Mesothelial cell of epicardium (in vitro differentiated cells): ENCODE measurements at regions not wholly inside any gene's neighbourhood (a gene's known extent, or its start where the extent isn't known, plus 50 kb on each side); places are given as distances from the start of the nearest gene placed in this dataset.

Experiments used
- DNase-seq, 2 experiments: peaks; one replicate each; pipeline ENCODE4 v3.0.0; 2021; ENCODE audit warnings: low spot score in 2 of 2; ENCODE audit not compliant: unreplicated experiment in 2 of 2
- H3K27ac Mint-ChIP-seq: 2 replicates; pipeline ENCODE4 v1.8.0; 2021; ENCODE audit warnings: mixed read lengths
- H3K27me3 Mint-ChIP-seq: 2 replicates; pipeline ENCODE4 v1.8.0; 2021; ENCODE audit warnings: low read depth, mixed read lengths
- H3K36me3 Mint-ChIP-seq: 2 replicates; pipeline ENCODE4 v1.8.0; 2021; ENCODE audit warnings: mixed read lengths
- H3K4me1 Mint-ChIP-seq: 2 replicates; pipeline ENCODE4 v1.8.0; 2021; ENCODE audit warnings: mixed read lengths
- H3K4me3 Mint-ChIP-seq: 2 replicates; pipeline ENCODE4 v1.8.0; 2021; ENCODE audit warnings: mild to moderate bottlenecking, moderate library complexity, mixed read lengths
- H3K9me3 Mint-ChIP-seq: 2 replicates; pipeline ENCODE4 v1.8.0; 2021; ENCODE audit warnings: mixed read lengths
- TF ChIP-seq, protein P1 (sequence below): fragments of 200-600 bp; sonication (generic); IDR thresholded peaks from one replicate; pipeline ENCODE4 v1.5.0; 2021; ENCODE audit warnings: antibody characterized with exemption; ENCODE audit not compliant: unreplicated experiment

DNA sequence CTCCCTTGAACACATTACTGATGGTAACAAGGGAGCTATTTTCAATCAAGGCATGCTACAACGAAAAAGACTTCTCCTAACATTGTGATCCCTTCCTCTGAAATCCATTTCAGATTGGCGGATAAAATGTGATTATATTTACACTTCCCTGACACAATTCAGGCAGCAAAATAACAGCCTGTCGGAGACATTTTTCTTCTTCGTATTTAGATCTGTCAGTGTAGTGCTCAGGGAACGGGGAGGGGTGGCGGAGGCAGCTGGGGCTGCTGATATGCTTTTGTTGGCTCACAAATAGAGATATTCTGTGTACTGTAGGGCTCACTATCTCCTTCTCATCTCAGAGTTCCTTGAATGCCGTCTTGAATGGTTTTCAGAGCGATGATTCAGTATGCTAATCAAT is 1261.7 kb upstream of the AUTS2 start:
- no peaks in the 10 kb centered on the region for H3K36me3 Mint-ChIP-seq
- TF ChIP-seq, protein P1, sequence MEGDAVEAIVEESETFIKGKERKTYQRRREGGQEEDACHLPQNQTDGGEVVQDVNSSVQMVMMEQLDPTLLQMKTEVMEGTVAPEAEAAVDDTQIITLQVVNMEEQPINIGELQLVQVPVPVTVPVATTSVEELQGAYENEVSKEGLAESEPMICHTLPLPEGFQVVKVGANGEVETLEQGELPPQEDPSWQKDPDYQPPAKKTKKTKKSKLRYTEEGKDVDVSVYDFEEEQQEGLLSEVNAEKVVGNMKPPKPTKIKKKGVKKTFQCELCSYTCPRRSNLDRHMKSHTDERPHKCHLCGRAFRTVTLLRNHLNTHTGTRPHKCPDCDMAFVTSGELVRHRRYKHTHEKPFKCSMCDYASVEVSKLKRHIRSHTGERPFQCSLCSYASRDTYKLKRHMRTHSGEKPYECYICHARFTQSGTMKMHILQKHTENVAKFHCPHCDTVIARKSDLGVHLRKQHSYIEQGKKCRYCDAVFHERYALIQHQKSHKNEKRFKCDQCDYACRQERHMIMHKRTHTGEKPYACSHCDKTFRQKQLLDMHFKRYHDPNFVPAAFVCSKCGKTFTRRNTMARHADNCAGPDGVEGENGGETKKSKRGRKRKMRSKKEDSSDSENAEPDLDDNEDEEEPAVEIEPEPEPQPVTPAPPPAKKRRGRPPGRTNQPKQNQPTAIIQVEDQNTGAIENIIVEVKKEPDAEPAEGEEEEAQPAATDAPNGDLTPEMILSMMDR, result no peak
- no peaks in the 10 kb centered on the region for H3K27me3 Mint-ChIP-seq
- H3K4me1 Mint-ChIP-seq, result peaks cover 7% of the 10 kb centered on the region
- H3K9me3 Mint-ChIP-seq, result peaks cover 17% of the 10 kb centered on the region
- no peak overlapping the region for H3K27ac Mint-ChIP-seq
- no peak overlapping the region for H3K4me3 Mint-ChIP-seq
- DNase-seq, result no peak

DNA sequence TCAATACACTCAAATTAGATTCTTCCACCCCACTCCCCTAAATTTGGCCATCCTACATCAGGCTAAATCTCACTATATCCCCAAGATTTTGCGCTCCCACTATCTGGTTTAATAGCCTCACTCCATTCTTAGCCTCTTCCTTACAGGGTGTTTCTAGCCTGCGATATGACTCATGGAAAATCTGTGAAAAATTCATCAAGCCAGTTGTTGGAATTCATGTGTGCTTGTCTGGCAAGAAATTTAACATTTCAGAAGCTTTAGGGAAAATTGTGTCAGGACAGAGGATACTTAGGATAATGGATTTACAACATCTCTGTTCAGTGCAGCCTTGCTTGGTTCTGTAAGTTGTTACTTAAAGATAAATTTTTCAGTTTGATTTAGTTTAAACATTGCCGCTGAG is 1249.9 kb upstream of the AUTS2 start:
- Mint-ChIP-seq H3K4me3 (no peak overlapping the region), H3K36me3 (peaks cover 9% of the 10 kb centered on the region), H3K9me3 (peaks cover 18% of the 10 kb centered on the region), H3K27me3 (no peaks in the 10 kb centered on the region), H3K4me1 (peaks cover 14% of the 10 kb centered on the region), H3K27ac (no peak overlapping the region)
- TF ChIP-seq, protein P1, result no peak
- DNase-seq, result no peak

DNA sequence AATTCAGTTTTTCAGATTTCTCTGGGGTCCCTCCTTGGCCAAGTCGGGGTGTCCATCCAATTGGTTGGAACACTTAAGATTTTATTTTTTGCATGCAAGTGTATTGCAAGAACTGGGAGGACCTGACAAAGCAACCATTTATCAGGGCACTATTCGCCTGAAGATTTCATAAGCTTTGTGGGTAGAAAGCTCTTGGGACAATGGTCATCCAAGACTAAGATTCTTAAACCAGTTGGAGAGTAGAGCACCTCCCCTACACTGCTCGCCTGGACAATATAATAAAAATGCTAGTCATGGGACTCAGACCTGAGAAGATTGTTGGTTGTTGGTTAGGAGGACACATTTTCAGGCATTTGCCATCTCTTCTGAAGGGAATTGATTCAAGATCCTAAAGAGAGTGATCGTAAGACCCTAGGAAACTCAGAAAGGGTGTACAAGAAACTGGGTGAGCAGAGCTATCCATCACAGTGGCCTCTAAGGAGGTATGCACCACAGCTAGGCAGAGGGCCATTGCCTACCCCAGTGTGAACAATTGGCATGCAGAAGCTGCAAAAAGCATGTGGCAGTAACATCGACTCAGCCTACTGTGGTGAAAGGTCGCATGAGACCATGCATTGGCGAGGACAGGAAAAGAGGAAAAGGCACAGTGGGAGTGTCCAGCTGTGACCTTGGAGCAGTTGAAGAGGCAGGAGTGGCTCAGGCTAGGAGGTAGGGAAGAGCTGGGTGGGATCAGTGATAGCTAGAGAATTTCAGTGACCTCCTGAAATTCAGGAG is 1235.3 kb upstream of the AUTS2 start:
- H3K27ac Mint-ChIP-seq, result no peak overlapping the region
- no peaks in the 10 kb centered on the region for H3K36me3 Mint-ChIP-seq
- no peak for DNase-seq
- TF ChIP-seq, protein P1, result no peak
- no peaks in the 10 kb centered on the region for H3K27me3 Mint-ChIP-seq
- H3K9me3 Mint-ChIP-seq, result peaks cover 11% of the 10 kb centered on the region
- H3K4me3 Mint-ChIP-seq, result no peak overlapping the region
- peaks cover 7% of the 10 kb centered on the region for H3K4me1 Mint-ChIP-seq

DNA sequence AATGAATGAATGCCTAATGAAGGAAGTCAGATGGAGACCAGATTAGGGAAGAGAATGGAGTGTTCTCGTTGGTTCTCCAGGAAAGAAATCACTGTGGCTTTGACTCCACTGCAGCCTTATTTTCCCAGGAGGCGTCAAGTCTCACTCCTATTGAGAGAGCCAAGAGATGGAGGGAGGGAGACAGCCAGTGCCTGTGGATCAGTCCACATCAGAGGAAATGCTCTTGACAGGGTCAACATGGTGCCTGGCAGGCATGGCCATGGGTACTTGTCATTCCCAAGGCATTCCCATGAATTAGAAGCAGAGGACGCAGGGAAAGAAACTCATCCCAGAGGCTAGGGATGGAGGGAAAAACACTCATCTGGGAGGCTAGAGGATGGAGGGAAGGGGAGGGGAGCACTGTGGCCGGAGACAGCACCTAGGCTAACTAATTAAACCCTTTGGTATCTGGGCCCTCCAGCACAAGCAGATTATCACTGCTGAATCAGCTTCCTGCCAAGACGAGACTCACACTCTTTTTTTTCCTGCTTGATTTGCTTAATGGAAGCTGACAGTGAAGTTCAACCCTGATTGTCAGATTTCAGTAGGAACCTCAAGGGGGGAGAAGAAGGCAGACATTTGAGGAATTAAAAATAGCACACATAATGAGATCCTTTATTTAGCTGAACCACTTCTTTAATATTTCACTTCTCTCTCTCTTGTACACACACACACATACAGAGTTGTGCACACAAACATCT is 1233.2 kb upstream of the AUTS2 start:
- H3K27me3 Mint-ChIP-seq, result no peaks in the 10 kb centered on the region
- no peaks in the 10 kb centered on the region for H3K36me3 Mint-ChIP-seq
- H3K27ac Mint-ChIP-seq, result no peak overlapping the region
- H3K9me3 Mint-ChIP-seq, result peaks cover 11% of the 10 kb centered on the region
- TF ChIP-seq, protein P1, result no peak
- DNase-seq, result no peak
- H3K4me3 Mint-ChIP-seq, result no peak overlapping the region
- H3K4me1 Mint-ChIP-seq, result peaks cover 5% of the 10 kb centered on the region

DNA sequence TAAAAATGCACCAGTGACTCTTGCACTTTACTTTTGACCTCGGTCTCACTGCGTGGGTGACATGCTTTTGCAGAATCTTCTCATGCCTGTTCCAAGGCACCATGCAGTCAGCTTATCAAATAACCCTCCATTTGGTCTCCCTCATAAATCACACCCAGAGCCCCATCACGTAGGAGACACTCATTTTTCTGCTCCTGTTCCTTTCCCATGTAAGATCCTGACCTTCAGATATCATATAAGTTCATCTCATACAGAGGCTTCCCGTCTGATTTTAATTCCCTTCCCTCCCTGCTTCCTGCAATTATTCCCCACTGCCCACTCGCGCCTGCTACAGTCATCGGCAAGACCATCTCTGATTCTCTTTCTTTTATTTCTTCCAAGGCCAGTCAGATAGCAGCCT is 1226.3 kb upstream of the AUTS2 start:
- no peaks in the 10 kb centered on the region for H3K27me3 Mint-ChIP-seq
- no peaks in the 10 kb centered on the region for H3K36me3 Mint-ChIP-seq
- H3K4me1 Mint-ChIP-seq, result peaks cover 15% of the 10 kb centered on the region

More for the DNA sequence above, 1226.3 kb upstream of the AUTS2 start:
- TF ChIP-seq, protein P1, result no peak
- H3K9me3 Mint-ChIP-seq, result peaks cover 15% of the 10 kb centered on the region
- H3K4me3 Mint-ChIP-seq, result no peak overlapping the region
- no peak for DNase-seq
- no peak overlapping the region for H3K27ac Mint-ChIP-seq
